Testis (tissue), 2 donors: ENCODE measurements at regions not wholly inside any gene's neighbourhood (a gene's known extent, or its start where the extent isn't known, plus 50 kb on each side); places are given as distances from the start of the nearest gene placed in this dataset.

Experiments
- POLR2A ChIP-seq: fragments of 450-650 bp; IDR thresholded peaks from one replicate; pipeline ENCODE4 v1.6.1; 2017; ENCODE audit warnings: antibody characterized with exemption, mild to moderate bottlenecking, moderate library complexity
- TF ChIP-seq, protein P1 (sequence below), 3 experiments: fragments of 450-650 bp in 2 of 3; fragments of 200-600 bp in 1 of 3; sonication (generic) in 1 of 3; IDR thresholded peaks; one replicate each; pipeline ENCODE4 v1.5.1; 2016 to 2019; ENCODE audit warnings: antibody characterized with exemption in 3 of 3, mild to moderate bottlenecking in 2 of 3, moderate library complexity in 1 of 3

DNA sequence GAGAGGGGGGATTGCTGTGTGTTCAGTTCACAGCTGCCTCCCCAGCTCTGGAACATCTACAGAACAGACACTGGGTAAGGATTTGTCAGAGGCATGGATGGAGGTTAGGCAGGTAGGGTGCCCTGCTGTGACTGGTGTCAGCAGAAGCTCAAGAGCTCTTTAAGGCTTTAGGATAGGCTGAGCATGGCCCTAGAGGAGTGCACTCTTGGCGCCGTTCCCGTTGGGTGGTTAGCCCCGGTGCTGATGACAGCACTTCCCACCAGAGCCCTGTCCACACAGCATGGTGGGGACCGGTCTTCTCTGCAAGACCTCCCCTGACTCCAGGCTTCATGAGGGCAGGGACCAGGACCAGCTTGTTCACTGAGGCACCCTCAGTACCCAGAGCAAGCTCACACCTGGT, 262.0 kb downstream of the BMP7 start:
- TF ChIP-seq, protein P1, sequence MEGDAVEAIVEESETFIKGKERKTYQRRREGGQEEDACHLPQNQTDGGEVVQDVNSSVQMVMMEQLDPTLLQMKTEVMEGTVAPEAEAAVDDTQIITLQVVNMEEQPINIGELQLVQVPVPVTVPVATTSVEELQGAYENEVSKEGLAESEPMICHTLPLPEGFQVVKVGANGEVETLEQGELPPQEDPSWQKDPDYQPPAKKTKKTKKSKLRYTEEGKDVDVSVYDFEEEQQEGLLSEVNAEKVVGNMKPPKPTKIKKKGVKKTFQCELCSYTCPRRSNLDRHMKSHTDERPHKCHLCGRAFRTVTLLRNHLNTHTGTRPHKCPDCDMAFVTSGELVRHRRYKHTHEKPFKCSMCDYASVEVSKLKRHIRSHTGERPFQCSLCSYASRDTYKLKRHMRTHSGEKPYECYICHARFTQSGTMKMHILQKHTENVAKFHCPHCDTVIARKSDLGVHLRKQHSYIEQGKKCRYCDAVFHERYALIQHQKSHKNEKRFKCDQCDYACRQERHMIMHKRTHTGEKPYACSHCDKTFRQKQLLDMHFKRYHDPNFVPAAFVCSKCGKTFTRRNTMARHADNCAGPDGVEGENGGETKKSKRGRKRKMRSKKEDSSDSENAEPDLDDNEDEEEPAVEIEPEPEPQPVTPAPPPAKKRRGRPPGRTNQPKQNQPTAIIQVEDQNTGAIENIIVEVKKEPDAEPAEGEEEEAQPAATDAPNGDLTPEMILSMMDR (IDR thresholded peaks at IDR 0.05): no peak
- no peak for TF ChIP-seq POLR2A
